ENCODE measurements at regions not wholly inside any gene's neighbourhood (a gene's known extent, or its start where the extent isn't known, plus 50 kb on each side); places are given as distances from the start of the nearest gene placed in this dataset.

- no peak for TF ChIP-seq CTCF (IDR thresholded peaks at IDR 0.05)
- TF ChIP-seq POLR2A (IDR thresholded peaks at IDR 0.05), result no peak
These were observed 76.0 kb downstream of the ING2 start for GRCh38 chr4:183580849-183581248.

Data from body of pancreas (tissue), 4 donors.